Breast epithelium (tissue), 3 donors: ENCODE measurements at regions not wholly inside any gene's neighbourhood (a gene's known extent, or its start where the extent isn't known, plus 50 kb on each side); places are given as distances from the start of the nearest gene placed in this dataset.

Source experiments
- CTCF ChIP-seq, 3 donors: fragments of 450-650 bp; IDR thresholded peaks; one replicate each; pipeline ENCODE4 v1.5.1; 2016 to 2017; ENCODE audit warnings: antibody characterized with exemption in 3 of 3, mild to moderate bottlenecking in 3 of 3, moderate library complexity in 3 of 3
- POLR2AphosphoS5 ChIP-seq, 3 donors: sonication (generic); formaldehyde crosslinking; IDR thresholded peaks; one replicate each; pipeline ENCODE4 v1.6.1; 2017; ENCODE audit warnings: antibody characterized with exemption in 3 of 3

- TF ChIP-seq CTCF (IDR thresholded peaks at IDR 0.05) (no peak), POLR2AphosphoS5 (IDR thresholded peaks at IDR 0.05) (no peak)
Observed at GRCh38 chr18:25929787-25930186, 160.6 kb downstream of the SS18 start.
